HG02571 (cell line): ENCODE measurements at regions not wholly inside any gene's neighbourhood (a gene's known extent, or its start where the extent isn't known, plus 50 kb on each side); places are given as distances from the start of the nearest gene placed in this dataset.

Experiments used
- ATAC-seq: cut with Tn5 transposase; IDR thresholded peaks from one replicate; pipeline ENCODE4 v1.9.1; 2021; ENCODE audit warnings: mild to moderate bottlenecking, moderate library complexity; ENCODE audit not compliant: unreplicated experiment

DNA sequence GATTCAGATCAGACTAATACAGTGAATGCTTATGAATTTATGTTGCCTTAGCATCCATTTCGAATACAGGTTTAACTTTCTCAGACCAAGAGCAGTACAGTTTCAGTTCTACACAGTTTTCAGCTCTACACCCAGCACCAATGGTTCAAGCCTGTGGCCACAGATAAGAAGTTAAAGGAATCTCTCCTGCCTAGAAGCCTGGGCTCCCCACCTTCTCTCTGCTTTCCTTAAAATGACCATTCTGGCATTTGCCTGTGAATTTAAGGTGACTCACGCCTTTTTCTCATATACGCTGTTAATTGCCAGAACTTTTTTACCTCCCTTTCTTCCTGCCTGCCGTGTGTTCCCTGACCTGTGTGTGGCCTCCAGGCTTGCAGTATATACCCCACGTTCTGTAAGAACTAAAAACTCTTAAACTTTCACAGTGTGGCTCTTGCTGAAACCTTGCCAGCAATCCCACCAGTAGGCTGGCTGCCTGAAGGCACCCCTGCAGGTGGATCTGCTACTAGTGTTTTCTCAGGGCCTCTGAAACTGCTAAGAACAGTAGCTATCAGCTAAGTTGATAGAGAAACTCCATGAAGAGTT, 692.8 kb upstream of the CDH18 start:
- no peak for ATAC-seq

- ATAC-seq: no peak
Observed at GRCh38 chr5:20678814-20679298, 690.9 kb upstream of the CDH18 start.

- no peak for ATAC-seq
Observed at GRCh38 chr5:20678386-20678785, 690.4 kb upstream of the CDH18 start.

DNA sequence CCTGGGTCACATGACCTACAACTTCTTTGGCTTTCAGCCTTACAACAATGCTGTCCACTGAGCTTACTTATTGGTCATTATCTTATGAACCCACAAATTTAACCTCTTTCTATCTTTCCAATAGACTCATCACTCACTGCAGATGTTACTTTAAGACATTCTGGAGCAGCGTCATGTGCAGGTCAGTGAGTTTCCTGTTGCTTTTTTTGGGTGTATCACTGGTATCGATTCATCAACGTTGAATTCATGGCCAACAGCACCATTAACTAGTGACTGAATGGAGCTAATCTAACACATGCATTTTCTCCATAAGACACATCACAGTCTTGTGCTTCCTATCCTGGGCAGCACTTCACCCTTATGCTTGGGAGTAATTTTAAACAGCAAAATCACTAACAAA, 672.6 kb upstream of the CDH18 start:
- no peak for ATAC-seq

GRCh38 chr5:20656262-20656661, 668.3 kb upstream of the CDH18 start:
- ATAC-seq: no peak

GRCh38 chr5:20655211-20655610, 667.2 kb upstream of the CDH18 start:
- no peak for ATAC-seq

DNA sequence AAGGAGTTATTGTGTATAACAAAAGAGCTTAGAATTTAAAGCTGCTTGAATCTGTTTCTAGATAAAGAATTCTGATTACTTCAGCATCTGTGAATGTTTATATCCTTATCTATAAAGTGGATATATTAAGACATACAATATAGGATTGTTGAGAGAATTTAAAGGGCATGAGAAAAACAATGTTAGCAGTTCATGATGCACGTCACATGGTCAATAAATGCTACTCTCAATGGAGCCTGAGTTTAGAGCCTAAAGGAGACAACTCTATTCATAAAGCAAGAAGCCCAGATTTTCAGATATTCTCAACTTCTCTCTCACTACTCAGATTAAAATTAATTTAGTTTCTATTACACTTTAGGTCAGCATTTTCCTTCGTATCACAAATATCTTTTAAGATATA, 666.7 kb upstream of the CDH18 start:
- no peak for ATAC-seq

GRCh38 chr5:20654033-20654432, 666.0 kb upstream of the CDH18 start:
- ATAC-seq: no peak

GRCh38 chr5:20649966-20650365, 662.0 kb upstream of the CDH18 start:
- no peak for ATAC-seq

DNA sequence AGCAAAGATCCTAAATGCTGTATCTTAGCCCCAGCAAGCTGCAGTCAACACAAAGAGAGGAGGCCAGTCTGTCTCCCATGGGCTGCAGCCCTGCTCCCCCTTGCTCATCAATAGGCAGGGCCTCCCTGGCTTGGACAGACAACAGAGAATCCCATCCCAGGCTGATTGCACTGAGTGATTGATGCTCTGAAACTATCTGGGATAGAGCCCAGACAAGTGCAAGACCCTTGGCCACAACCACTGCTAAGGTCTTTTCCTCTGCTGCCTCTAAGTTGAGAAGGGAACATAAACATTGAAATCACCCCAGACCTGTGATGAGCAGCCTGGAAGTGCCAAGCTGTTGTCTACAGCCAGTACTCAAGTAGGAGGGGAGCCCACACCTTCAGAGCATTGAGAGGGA, 661.0 kb upstream of the CDH18 start:
- ATAC-seq: no peak

DNA sequence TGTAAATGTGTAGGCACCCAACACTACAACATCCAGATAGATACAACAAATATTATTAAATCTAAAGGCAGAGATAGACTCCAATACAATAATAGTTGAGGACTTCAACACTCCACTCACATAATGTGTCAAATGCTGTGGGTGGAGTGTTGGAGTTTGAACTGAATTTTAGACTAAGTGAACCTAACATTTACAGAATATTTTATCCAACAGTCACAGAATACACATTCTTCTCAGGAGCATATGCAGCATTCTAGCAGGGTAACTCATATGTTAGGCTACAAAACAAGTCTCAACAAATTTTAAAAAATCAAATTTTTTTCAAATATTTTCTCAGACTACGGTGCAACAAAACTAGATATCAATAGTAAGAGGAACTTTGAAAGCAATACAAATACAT, 648.7 kb upstream of the CDH18 start:
- ATAC-seq: no peak

DNA sequence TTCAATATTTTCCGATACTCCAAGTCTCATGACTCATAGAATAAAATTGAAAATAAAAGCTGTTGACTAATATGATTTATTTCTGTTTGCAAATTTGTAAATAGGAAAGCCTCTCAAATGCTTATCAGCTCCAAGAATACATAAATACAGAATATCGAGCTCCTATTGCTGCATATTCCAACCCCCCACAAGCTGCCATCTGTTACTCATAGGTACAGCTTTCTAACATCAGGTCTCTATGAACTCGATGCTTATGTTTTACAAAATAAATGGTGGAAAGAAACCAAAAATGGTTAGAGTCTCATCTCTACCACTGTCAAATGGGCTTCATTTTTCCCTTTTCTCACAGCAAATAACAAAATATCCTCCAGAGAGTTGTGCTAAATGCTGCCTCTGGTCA, 631.6 kb upstream of the CDH18 start:
- no peak for ATAC-seq

- no peak for ATAC-seq
Observed at GRCh38 chr5:20618340-20618739, 630.3 kb upstream of the CDH18 start.

DNA sequence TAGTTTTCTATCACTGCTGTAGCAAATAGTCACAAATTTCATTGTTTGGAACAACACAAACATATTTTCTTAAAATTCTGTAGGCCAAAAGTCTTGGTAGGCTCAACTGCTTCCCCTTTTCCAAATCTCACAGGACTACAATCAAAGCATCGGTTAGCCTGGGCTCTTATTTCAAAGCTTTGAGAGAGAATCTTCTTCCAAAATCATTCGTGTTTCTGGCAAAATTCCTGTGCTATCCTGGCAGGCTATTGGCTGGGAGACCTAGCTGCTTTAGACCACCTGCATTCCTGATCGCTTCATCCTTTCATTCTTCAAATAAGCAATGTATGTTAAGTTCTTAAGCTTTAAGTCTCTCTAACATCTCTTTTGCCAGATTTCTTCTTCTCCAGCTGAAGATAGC, 629.8 kb upstream of the CDH18 start:
- ATAC-seq: no peak

DNA sequence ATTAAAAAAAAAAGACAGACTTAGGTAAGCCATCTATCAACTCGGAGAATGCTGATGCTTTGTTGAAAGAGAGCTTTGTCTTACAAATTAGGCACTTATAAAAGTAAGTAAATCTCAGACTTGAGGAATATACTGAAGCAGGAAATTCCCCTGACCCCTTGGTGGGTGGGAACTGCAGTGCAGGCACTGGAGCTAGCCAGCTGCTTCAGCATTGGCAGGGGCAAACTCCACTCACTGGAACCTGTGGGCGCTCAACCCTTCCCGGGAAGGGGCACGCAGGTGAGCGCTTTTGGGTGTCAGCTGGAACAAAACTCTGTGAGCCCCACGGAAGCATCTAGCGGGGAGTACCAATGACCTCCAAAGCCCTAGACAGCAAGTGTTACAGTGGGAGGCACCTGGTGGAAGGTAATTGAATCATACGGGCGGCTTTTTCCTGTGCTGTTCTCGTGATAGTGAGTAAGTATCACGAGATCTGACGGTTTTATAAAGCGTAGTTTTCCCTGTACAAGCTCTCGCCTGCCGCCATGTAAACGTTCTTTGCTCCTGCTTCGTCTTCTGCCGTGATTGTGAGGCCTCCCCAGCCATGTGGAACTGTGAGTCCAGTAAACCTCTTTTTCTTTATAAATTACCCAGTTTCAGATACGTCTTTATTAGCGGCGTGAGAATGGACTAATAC, 628.0 kb upstream of the CDH18 start:
- ATAC-seq: no peak

- no peak for ATAC-seq
Observed at GRCh38 chr5:20611620-20612019, 623.6 kb upstream of the CDH18 start.

DNA sequence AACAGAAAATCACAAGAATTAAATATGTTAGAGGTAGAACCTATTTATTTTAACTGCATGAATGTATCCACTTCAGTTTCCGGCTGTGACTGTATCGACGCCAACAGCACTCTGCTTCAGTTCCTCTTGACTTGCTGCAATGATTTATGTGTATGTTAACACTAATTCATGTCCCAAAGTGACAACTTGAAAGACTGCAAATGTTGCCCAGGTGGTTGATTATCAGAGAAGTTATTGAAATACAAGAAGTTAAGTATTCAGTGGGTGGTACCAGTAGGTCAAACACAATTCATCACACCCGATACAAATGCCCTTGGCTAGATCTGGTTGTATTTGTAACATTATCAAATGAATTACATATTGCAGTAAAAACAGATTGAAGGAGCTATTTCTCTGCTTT, 622.7 kb upstream of the CDH18 start:
- ATAC-seq: no peak

GRCh38 chr5:20609126-20609525, 621.1 kb upstream of the CDH18 start:
- no peak for ATAC-seq

GRCh38 chr5:20608567-20608966, 620.6 kb upstream of the CDH18 start:
- no peak for ATAC-seq

GRCh38 chr5:20605732-20606525, 617.9 kb upstream of the CDH18 start:
- ATAC-seq: no peak

GRCh38 chr5:20604992-20605391, 617.0 kb upstream of the CDH18 start:
- ATAC-seq: no peak

- no peak for ATAC-seq
Observed at GRCh38 chr5:20601678-20602100, 613.7 kb upstream of the CDH18 start.
